RWPE2 (cell line): ENCODE measurements at regions not wholly inside any gene's neighbourhood (a gene's known extent, or its start where the extent isn't known, plus 50 kb on each side); places are given as distances from the start of the nearest gene placed in this dataset.

Experiments used
- ATAC-seq: fragments of 200-7000 bp; cut with Tn5 transposase; 3 replicates; pipeline ENCODE4 v1.9.1; 2021; ENCODE audit warnings: low read depth
- DNase-seq: peaks from one replicate; pipeline ENCODE4 v3.0.0-alpha.2; 2020; ENCODE audit warnings: low spot score
- H3K27ac ChIP-seq: fragments of 450-650 bp; 2 replicates; pipeline ENCODE4 v1.5.1; 2017; ENCODE audit warnings: mild to moderate bottlenecking; ENCODE audit not compliant: poor library complexity, severe bottlenecking
- H3K27me3 ChIP-seq: fragments of 250-450 bp; sonication (Bioruptor Pico); 2 replicates; pipeline ENCODE4 v1.5.1; 2021; ENCODE audit warnings: mild to moderate bottlenecking, moderate library complexity; ENCODE audit not compliant: insufficient read depth, poor library complexity, severe bottlenecking
- H3K36me3 ChIP-seq: fragments of 250-450 bp; sonication (Bioruptor Pico); 2 replicates; pipeline ENCODE4 v1.5.1; 2020; ENCODE audit warnings: low read depth, mild to moderate bottlenecking, moderate library complexity
- H3K4me1 ChIP-seq: fragments of 250-450 bp; sonication (Bioruptor Pico); 2 replicates; pipeline ENCODE4 v1.5.1; 2021; ENCODE audit warnings: mild to moderate bottlenecking, moderate library complexity; ENCODE audit not compliant: insufficient read depth, poor library complexity, severe bottlenecking
- H3K4me3 ChIP-seq: fragments of 250-450 bp; sonication (Bioruptor Pico); 2 replicates; pipeline ENCODE4 v1.5.1; 2021; ENCODE audit warnings: mild to moderate bottlenecking, moderate library complexity; ENCODE audit not compliant: severe bottlenecking
- H3K9me3 ChIP-seq: fragments of 250-450 bp; sonication (Bioruptor Pico); 2 replicates; pipeline ENCODE4 v1.5.1; 2021; ENCODE audit warnings: mild to moderate bottlenecking, moderate library complexity; ENCODE audit not compliant: severe bottlenecking
- CTCF ChIP-seq: fragments of 450-650 bp; IDR thresholded peaks from one replicate; pipeline ENCODE4 v1.5.1; 2017; ENCODE audit warnings: mild to moderate bottlenecking, moderate library complexity; ENCODE audit not compliant: poor library complexity, severe bottlenecking

GRCh38 chr11:96464700-96465307 lies 75.0 kb downstream of the JRKL start:
- TF ChIP-seq CTCF: peak; percentile 72
- Histone ChIP-seq H3K36me3 (no peaks in the 10 kb centered on the region), H3K27ac (no peak overlapping the region), H3K4me1 (peaks cover 3% of the 10 kb centered on the region), H3K4me3 (no peak overlapping the region), H3K9me3 (no peaks in the 10 kb centered on the region), H3K27me3 (no peaks in the 10 kb centered on the region)
- ATAC-seq: peak; percentile 86
- DNase-seq: no peak

GRCh38 chr11:96465512-96465911 lies 75.7 kb downstream of the JRKL start:
- no peak overlapping the region for H3K27ac ChIP-seq
- no peak overlapping the region for H3K4me3 ChIP-seq
- DNase-seq (no peak), ATAC-seq (no peak)
- peaks cover 3% of the 10 kb centered on the region for H3K4me1 ChIP-seq
- H3K36me3 ChIP-seq: no peaks in the 10 kb centered on the region
- H3K9me3 ChIP-seq: no peaks in the 10 kb centered on the region
- H3K27me3 ChIP-seq: no peaks in the 10 kb centered on the region
- no peak for TF ChIP-seq CTCF

- no peak overlapping the region for H3K4me3 ChIP-seq
- no peak for TF ChIP-seq CTCF
- ATAC-seq (no peak), DNase-seq (no peak)
- no peaks in the 10 kb centered on the region for H3K9me3 ChIP-seq
- H3K27ac ChIP-seq: no peak overlapping the region
- no peaks in the 10 kb centered on the region for H3K36me3 ChIP-seq
- peaks cover 3% of the 10 kb centered on the region for H3K4me1 ChIP-seq
- H3K27me3 ChIP-seq: no peaks in the 10 kb centered on the region
These were observed 76.8 kb downstream of the JRKL start for GRCh38 chr11:96466607-96467006.

GRCh38 chr11:96469776-96470175 lies 80.0 kb downstream of the JRKL start:
- Histone ChIP-seq H3K36me3 (no peaks in the 10 kb centered on the region), H3K4me1 (no peaks in the 10 kb centered on the region), H3K27me3 (no peaks in the 10 kb centered on the region), H3K27ac (no peak overlapping the region), H3K9me3 (no peaks in the 10 kb centered on the region), H3K4me3 (no peak overlapping the region)
- ATAC-seq (no peak), DNase-seq (no peak)
- TF ChIP-seq CTCF: no peak

GRCh38 chr11:96470521-96470920 lies 80.7 kb downstream of the JRKL start:
- ATAC-seq (no peak), DNase-seq (no peak)
- no peaks in the 10 kb centered on the region for H3K27me3 ChIP-seq
- H3K4me1 ChIP-seq: no peaks in the 10 kb centered on the region
- H3K9me3 ChIP-seq: no peaks in the 10 kb centered on the region
- no peaks in the 10 kb centered on the region for H3K36me3 ChIP-seq
- H3K27ac ChIP-seq: no peak overlapping the region
- H3K4me3 ChIP-seq: no peak overlapping the region
- no peak for TF ChIP-seq CTCF
